ENCODE measurements at regions not wholly inside any gene's neighbourhood (a gene's known extent, or its start where the extent isn't known, plus 50 kb on each side); places are given as distances from the start of the nearest gene placed in this dataset.

- H3F3A ChIP-seq (ENCODE audit: low read depth) = peaks cover 7% of the 10 kb centered on the region
- TF ChIP-seq EZH2 (IDR thresholded peaks at IDR 0.05) = no peak
- TF ChIP-seq EZH2phosphoT487 (IDR thresholded peaks at IDR 0.05) = no peak
- TF ChIP-seq CTCF (IDR thresholded peaks at IDR 0.05) = no peak
- H3K4me1 ChIP-seq = peaks cover 12% of the 10 kb centered on the region
- H3K4me3 Mint-ChIP-seq = no peak overlapping the region
- H3K9me3 ChIP-seq (ENCODE audit: low read depth) = no peaks in the 10 kb centered on the region
- H2AFZ ChIP-seq (replicated peaks) = no peak overlapping the region
- H3K36me3 ChIP-seq = no peaks in the 10 kb centered on the region
- H3K36me3 Mint-ChIP-seq = no peaks in the 10 kb centered on the region
- H3K9me3 Mint-ChIP-seq = no peaks in the 10 kb centered on the region
- no peak overlapping the region for H3K9ac ChIP-seq
- peaks cover 2% of the 10 kb centered on the region for H3K27me3 Mint-ChIP-seq (ENCODE audit: insufficient read depth, low read depth)
- no peak overlapping the region for H3K27ac ChIP-seq
- H3K4me1 Mint-ChIP-seq = peaks cover 17% of the 10 kb centered on the region
- DNase-seq (ENCODE audit: low spot score) = no peak
- no peaks in the 10 kb centered on the region for H3K79me2 ChIP-seq (ENCODE audit: low read depth)
- no peak overlapping the region for H3K4me3 ChIP-seq
- peaks cover 45% of the 10 kb centered on the region for H3K27me3 ChIP-seq
- no peak overlapping the region for H3K27ac Mint-ChIP-seq
- H3K4me2 ChIP-seq = peak overlapping the region; percentile 94
- H4K20me1 ChIP-seq (ENCODE audit: low read depth) = peaks cover 11% of the 10 kb centered on the region
Observed at GRCh38 chr7:115475206-115475605, 553.3 kb downstream of the MDFIC start.

GRCh38 chr7:115474137-115474536 lies 552.2 kb downstream of the MDFIC start:
- Histone ChIP-seq H3F3A (ENCODE audit: low read depth) (peaks cover 7% of the 10 kb centered on the region), H2AFZ (replicated peaks) (no peak overlapping the region), H3K36me3 (no peaks in the 10 kb centered on the region), H3K9me3 (ENCODE audit: low read depth) (no peaks in the 10 kb centered on the region), H3K4me1 (peaks cover 12% of the 10 kb centered on the region), H4K20me1 (ENCODE audit: low read depth) (peaks cover 11% of the 10 kb centered on the region), H3K79me2 (ENCODE audit: low read depth) (no peaks in the 10 kb centered on the region), H3K4me3 (no peak overlapping the region), H3K27ac (no peak overlapping the region), H3K9ac (no peak overlapping the region), H3K4me2 (no peak overlapping the region), H3K27me3 (peaks cover 45% of the 10 kb centered on the region)
- Mint-ChIP-seq H3K9me3 (no peaks in the 10 kb centered on the region), H3K27ac (no peak overlapping the region), H3K27me3 (ENCODE audit: insufficient read depth, low read depth) (peaks cover 2% of the 10 kb centered on the region), H3K4me3 (no peak overlapping the region), H3K4me1 (peaks cover 17% of the 10 kb centered on the region), H3K36me3 (no peaks in the 10 kb centered on the region)
- TF ChIP-seq EZH2 (IDR thresholded peaks at IDR 0.05) (no peak), CTCF (IDR thresholded peaks at IDR 0.05) (no peak), EZH2phosphoT487 (IDR thresholded peaks at IDR 0.05) (no peak)
- no peak for DNase-seq (ENCODE audit: low spot score)

- H3K4me2 ChIP-seq = no peak overlapping the region
- no peaks in the 10 kb centered on the region for H3K36me3 Mint-ChIP-seq
- no peaks in the 10 kb centered on the region for H3K9me3 ChIP-seq (ENCODE audit: low read depth)
- peaks cover 7% of the 10 kb centered on the region for H4K20me1 ChIP-seq (ENCODE audit: low read depth)
- DNase-seq (ENCODE audit: low spot score) = no peak
- no peak overlapping the region for H2AFZ ChIP-seq (replicated peaks)
- peaks cover 15% of the 10 kb centered on the region for H3K4me1 Mint-ChIP-seq
- H3K27ac Mint-ChIP-seq = no peak overlapping the region
- H3K27me3 ChIP-seq = peaks cover 26% of the 10 kb centered on the region
- H3K9ac ChIP-seq = no peak overlapping the region
- no peak for TF ChIP-seq EZH2 (IDR thresholded peaks at IDR 0.05)
- no peak for TF ChIP-seq CTCF (IDR thresholded peaks at IDR 0.05)
- no peak for TF ChIP-seq EZH2phosphoT487 (IDR thresholded peaks at IDR 0.05)
- H3K27ac ChIP-seq = no peak overlapping the region
- H3K4me3 ChIP-seq = no peak overlapping the region
- H3K4me1 ChIP-seq = peaks cover 8% of the 10 kb centered on the region
- no peaks in the 10 kb centered on the region for H3K79me2 ChIP-seq (ENCODE audit: low read depth)
- no peak overlapping the region for H3K4me3 Mint-ChIP-seq
- H3K9me3 Mint-ChIP-seq = no peaks in the 10 kb centered on the region
- H3F3A ChIP-seq (ENCODE audit: low read depth) = peaks cover 7% of the 10 kb centered on the region
- H3K36me3 ChIP-seq = no peaks in the 10 kb centered on the region
- H3K27me3 Mint-ChIP-seq (ENCODE audit: insufficient read depth, low read depth) = no peaks in the 10 kb centered on the region
Observed at GRCh38 chr7:115471891-115472290, 550.0 kb downstream of the MDFIC start.
